Keratinocyte (primary cell): ENCODE measurements at regions not wholly inside any gene's neighbourhood (a gene's known extent, or its start where the extent isn't known, plus 50 kb on each side); places are given as distances from the start of the nearest gene placed in this dataset.

Experiments used
- DNase-seq: peaks from one replicate; pipeline ENCODE4 v3.0.0-alpha.2; 2011; ENCODE audit warnings: low read depth, missing footprints, low spot score
- FAIRE-seq: peaks from 2 replicates; lab custom pipeline; 2011; peaks lifted over from hg19 to GRCh38; lab: Jason Lieb, UNC
- H2AFZ ChIP-seq: 2 replicates; pipeline ENCODE4 v1.6.0; 2012; ENCODE audit warnings: low read length, control low read depth, inconsistent platforms; ENCODE audit not compliant: control insufficient read depth
- H3K27ac ChIP-seq: 2 replicates; pipeline ENCODE4 v1.5.1; 2011; ENCODE audit warnings: low read length; ENCODE audit not compliant: control insufficient read depth, insufficient read depth
- H3K27me3 ChIP-seq: 3 replicates; pipeline ENCODE4 v1.6.0; 2011; ENCODE audit warnings: low read length; ENCODE audit not compliant: control insufficient read depth, insufficient read depth; ENCODE audit errors: extremely low read depth
- H3K36me3 ChIP-seq, 2 experiments: 2 replicates in 1 of 2; 3 replicates in 1 of 2; pipeline ENCODE4 v1.5.1; 2011; ENCODE audit warnings: low read length in 2 of 2, mild to moderate bottlenecking in 1 of 2; ENCODE audit not compliant: control insufficient read depth in 2 of 2, insufficient read depth in 2 of 2; ENCODE audit errors: extremely low read depth in 1 of 2
- H3K4me1 ChIP-seq: 3 replicates; pipeline ENCODE4 v1.5.1; 2011; ENCODE audit warnings: low read length; ENCODE audit not compliant: control insufficient read depth, insufficient read depth; ENCODE audit errors: extremely low read depth
- H3K4me2 ChIP-seq: 3 replicates; pipeline ENCODE4 v1.6.0; 2011; ENCODE audit warnings: low read depth, low read length; ENCODE audit not compliant: control insufficient read depth, insufficient read depth; ENCODE audit errors: extremely low read depth
- H3K4me3 ChIP-seq, 3 experiments: fragments of 200-600 bp in 1 of 3; sonication (generic) in 1 of 3; 2 replicates in 2 of 3; 3 replicates in 1 of 3; pipeline ENCODE4 v1.5.1; 2011 to 2016; ENCODE audit warnings: low read length in 3 of 3, mild to moderate bottlenecking in 3 of 3, control low read depth in 2 of 3, inconsistent platforms in 1 of 3, low read depth in 1 of 3, mixed read lengths in 1 of 3, mixed run types in 1 of 3, moderate library complexity in 1 of 3; ENCODE audit not compliant: control insufficient read depth in 2 of 3, insufficient read depth in 2 of 3; ENCODE audit errors: extremely low read depth in 1 of 3
- H3K79me2 ChIP-seq: 2 replicates; pipeline ENCODE4 v1.6.0; 2012; ENCODE audit warnings: low read length; ENCODE audit not compliant: control insufficient read depth, insufficient read depth
- H3K9ac ChIP-seq: 3 replicates; pipeline ENCODE4 v1.6.0; 2011; ENCODE audit warnings: low read length; ENCODE audit not compliant: control insufficient read depth, insufficient read depth; ENCODE audit errors: extremely low read depth
- H3K9me1 ChIP-seq: 3 replicates; pipeline ENCODE4 v1.6.0; 2011; ENCODE audit warnings: low read length; ENCODE audit not compliant: control insufficient read depth, insufficient read depth; ENCODE audit errors: extremely low read depth
- H3K9me3 ChIP-seq: 2 replicates; pipeline ENCODE4 v1.5.1; 2012; ENCODE audit warnings: low read depth, low read length; ENCODE audit not compliant: control insufficient read depth
- H4K20me1 ChIP-seq: 3 replicates; pipeline ENCODE4 v1.6.0; 2011; ENCODE audit warnings: low read length; ENCODE audit not compliant: control insufficient read depth, insufficient read depth; ENCODE audit errors: extremely low read depth
- EZH2 ChIP-seq: IDR thresholded peaks from one replicate; pipeline ENCODE4 v1.6.1; 2012; ENCODE audit warnings: inconsistent platforms, mild to moderate bottlenecking, low read length, moderate library complexity
- dilution Hi-C: fragments of 300-500 bp; cut with MboI; formaldehyde crosslinking; loops from one replicate; pipeline ENCODE4 v1.7.0; 2020; ENCODE audit warnings: low sequenced_read_pairs; ENCODE audit not compliant: extremely low pct_ligation_motif_present
- TF ChIP-seq, protein P1 (sequence below), 3 experiments: IDR thresholded peaks in 1 of 3; conservative IDR thresholded peaks in 1 of 3; optimal IDR thresholded peaks in 1 of 3; 2 replicates in 2 of 3; 3 replicates in 1 of 3; pipeline versions ENCODE3 to v1.5.1; 2011; ENCODE audit warnings: low read length in 3 of 3, mild to moderate bottlenecking in 3 of 3, moderate library complexity in 2 of 3, control low read depth in 1 of 3, inconsistent platforms in 1 of 3; ENCODE audit not compliant: insufficient read depth in 2 of 3; ENCODE audit errors: extremely low read depth in 1 of 3

DNA sequence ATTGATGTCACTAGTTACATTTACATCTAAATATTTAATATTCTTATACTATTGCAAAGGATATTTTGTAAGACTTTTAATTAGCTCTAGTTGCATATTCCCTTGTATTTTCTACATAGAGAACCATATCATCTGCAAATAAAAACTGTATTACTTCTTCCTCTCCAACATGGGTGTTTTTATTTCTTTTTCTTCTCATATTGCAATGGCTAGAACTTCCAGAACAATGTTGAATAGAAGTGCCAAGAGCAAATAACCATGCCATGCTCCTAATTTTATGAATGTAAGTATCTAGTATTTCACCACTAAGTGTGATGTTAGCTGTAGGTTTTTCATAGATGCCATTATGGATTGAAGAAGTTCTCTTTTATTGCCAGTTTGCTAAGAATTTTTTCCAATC is 321.8 kb upstream of the NCAM1 start:
- Histone ChIP-seq H2AFZ (no peak overlapping the region), H3K27me3 (no peaks in the 10 kb centered on the region), H3K27ac (no peak overlapping the region), H3K9me3 (no peaks in the 10 kb centered on the region), H3K79me2 (no peaks in the 10 kb centered on the region), H3K9me1 (no peaks in the 10 kb centered on the region), H3K36me3 (no peaks in the 10 kb centered on the region), H3K4me2 (no peak overlapping the region), H3K4me1 (no peaks in the 10 kb centered on the region), H3K4me3 (no peak overlapping the region), H3K9ac (no peak overlapping the region), H4K20me1 (no peaks in the 10 kb centered on the region)
- FAIRE-seq (no peak), DNase-seq (no peak)
- dilution Hi-C loops = no loop called here
- TF ChIP-seq EZH2 = no peak
- TF ChIP-seq, protein P1, sequence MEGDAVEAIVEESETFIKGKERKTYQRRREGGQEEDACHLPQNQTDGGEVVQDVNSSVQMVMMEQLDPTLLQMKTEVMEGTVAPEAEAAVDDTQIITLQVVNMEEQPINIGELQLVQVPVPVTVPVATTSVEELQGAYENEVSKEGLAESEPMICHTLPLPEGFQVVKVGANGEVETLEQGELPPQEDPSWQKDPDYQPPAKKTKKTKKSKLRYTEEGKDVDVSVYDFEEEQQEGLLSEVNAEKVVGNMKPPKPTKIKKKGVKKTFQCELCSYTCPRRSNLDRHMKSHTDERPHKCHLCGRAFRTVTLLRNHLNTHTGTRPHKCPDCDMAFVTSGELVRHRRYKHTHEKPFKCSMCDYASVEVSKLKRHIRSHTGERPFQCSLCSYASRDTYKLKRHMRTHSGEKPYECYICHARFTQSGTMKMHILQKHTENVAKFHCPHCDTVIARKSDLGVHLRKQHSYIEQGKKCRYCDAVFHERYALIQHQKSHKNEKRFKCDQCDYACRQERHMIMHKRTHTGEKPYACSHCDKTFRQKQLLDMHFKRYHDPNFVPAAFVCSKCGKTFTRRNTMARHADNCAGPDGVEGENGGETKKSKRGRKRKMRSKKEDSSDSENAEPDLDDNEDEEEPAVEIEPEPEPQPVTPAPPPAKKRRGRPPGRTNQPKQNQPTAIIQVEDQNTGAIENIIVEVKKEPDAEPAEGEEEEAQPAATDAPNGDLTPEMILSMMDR (optimal IDR thresholded peaks at IDR 0.05 in 1 of 3, IDR thresholded peaks at IDR 0.05 in 1 of 3, conservative IDR thresholded peaks at IDR 0.05 in 1 of 3; ENCODE audit: extremely low read depth in 1 of 3, insufficient read depth in 2 of 3, low read length in 3 of 3) = no peak

DNA sequence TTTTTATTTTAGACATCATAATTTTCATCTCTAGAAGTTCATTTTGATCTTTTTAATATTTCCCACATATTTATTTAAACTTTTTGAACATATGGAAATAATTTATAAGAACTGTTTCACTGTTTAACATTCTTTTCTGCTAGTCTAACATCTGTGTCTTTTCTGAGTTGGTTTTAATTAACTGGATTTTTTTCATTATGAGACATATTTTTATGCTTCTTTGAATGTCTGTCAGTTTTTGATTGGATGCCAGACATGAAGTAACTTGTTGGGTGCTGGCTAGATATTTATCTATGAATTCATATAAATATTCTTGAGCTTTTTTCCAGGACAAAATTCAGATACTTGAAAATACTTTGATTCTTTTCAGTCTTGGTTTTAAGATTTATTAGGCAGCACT is 317.8 kb upstream of the NCAM1 start:
- no peak for FAIRE-seq
- H3K36me3 ChIP-seq = no peaks in the 10 kb centered on the region

More for the DNA sequence above, 317.8 kb upstream of the NCAM1 start:
- dilution Hi-C loops = no loop called here
- no peak for DNase-seq
- no peak overlapping the region for H3K4me3 ChIP-seq
- no peak overlapping the region for H3K9ac ChIP-seq
- no peak overlapping the region for H2AFZ ChIP-seq
- no peaks in the 10 kb centered on the region for H3K79me2 ChIP-seq
- H3K4me2 ChIP-seq = no peak overlapping the region
- no peaks in the 10 kb centered on the region for H3K27me3 ChIP-seq
- TF ChIP-seq, protein P1 (optimal IDR thresholded peaks at IDR 0.05 in 1 of 3, IDR thresholded peaks at IDR 0.05 in 1 of 3, conservative IDR thresholded peaks at IDR 0.05 in 1 of 3; ENCODE audit: extremely low read depth in 1 of 3, insufficient read depth in 2 of 3, low read length in 3 of 3) = no peak
- no peak for TF ChIP-seq EZH2
- no peak overlapping the region for H3K27ac ChIP-seq
- H3K4me1 ChIP-seq = no peaks in the 10 kb centered on the region
- no peaks in the 10 kb centered on the region for H4K20me1 ChIP-seq
- H3K9me3 ChIP-seq = no peaks in the 10 kb centered on the region
- no peaks in the 10 kb centered on the region for H3K9me1 ChIP-seq
